SJSA1 (cell line): ENCODE measurements at regions not wholly inside any gene's neighbourhood (a gene's known extent, or its start where the extent isn't known, plus 50 kb on each side); places are given as distances from the start of the nearest gene placed in this dataset.

Source experiments
- DNase-seq, 2 experiments: peaks; one replicate each; pipeline ENCODE4 v3.0.0-alpha.2; 2015 to 2020; ENCODE audit warnings: low spot score in 2 of 2, low read depth in 1 of 2
- H3K27ac ChIP-seq: fragments of 250-450 bp; sonication (Bioruptor Pico); 2 replicates; pipeline ENCODE4 v1.5.1; 2020; ENCODE audit warnings: mild to moderate bottlenecking, moderate library complexity
- H3K27me3 ChIP-seq: fragments of 250-450 bp; sonication (Bioruptor Pico); replicated peaks from 2 replicates; pipeline ENCODE4 v1.5.1; 2020; ENCODE audit warnings: mild to moderate bottlenecking, moderate library complexity
- H3K36me3 ChIP-seq: fragments of 250-450 bp; sonication (Bioruptor Pico); 2 replicates; pipeline ENCODE4 v1.5.1; 2020; ENCODE audit warnings: mild to moderate bottlenecking
- H3K4me1 ChIP-seq: fragments of 250-450 bp; sonication (Bioruptor Pico); replicated peaks from 2 replicates; pipeline ENCODE4 v1.6.1; 2021; ENCODE audit warnings: mild to moderate bottlenecking
- H3K4me3 ChIP-seq: fragments of 250-450 bp; sonication (Bioruptor Pico); 2 replicates; pipeline ENCODE4 v1.5.1; 2020; ENCODE audit warnings: mild to moderate bottlenecking
- H3K9me3 ChIP-seq: fragments of 250-450 bp; sonication (Bioruptor Pico); replicated peaks from 2 replicates; pipeline ENCODE4 v1.5.1; 2020; ENCODE audit warnings: mild to moderate bottlenecking

DNA sequence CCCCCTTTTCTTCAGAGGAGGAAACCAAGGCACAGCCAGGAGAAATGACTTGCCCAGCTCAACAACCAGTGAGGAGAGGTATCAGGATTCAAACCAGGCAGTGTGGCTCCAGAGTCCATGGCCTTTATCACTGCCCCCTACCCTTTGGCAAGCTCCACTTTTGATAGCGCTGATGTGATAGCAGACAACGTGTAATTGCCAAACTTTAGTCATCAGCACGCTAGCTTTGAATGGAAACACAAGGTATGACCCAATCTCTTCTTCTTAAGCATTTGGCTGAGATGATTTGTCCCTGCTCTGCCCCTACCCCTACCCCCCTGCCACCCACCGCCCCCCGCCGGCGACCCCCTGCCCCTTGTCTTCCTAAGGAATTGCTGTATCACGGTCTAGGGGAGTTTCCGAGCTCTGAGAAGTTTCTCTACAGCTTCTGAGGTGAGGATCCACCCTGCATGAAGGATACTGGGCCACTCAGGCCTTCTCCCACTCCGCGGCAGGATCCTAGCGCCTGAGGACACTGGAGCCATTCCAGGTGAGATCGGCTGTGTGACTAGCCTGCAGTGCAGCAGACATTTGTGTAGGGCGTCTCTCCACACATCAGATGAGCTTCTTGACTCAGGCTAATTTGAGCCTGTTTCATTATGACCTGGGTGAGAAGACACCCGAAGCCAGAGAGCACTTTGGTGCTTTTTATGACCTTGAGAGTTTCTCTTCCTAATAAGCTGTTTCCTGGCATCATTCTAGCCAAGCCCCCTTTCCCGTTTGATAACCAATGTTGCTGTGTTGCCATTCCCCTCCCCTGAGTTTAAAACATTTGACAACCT, 75.1 kb upstream of the MAP4K4 start:
- Histone ChIP-seq H3K4me3 (no peak overlapping the region), H3K27ac (no peak overlapping the region), H3K27me3 (no peaks in the 10 kb centered on the region), H3K4me1 (peaks cover under 1% of the 10 kb centered on the region), H3K36me3 (no peaks in the 10 kb centered on the region), H3K9me3 (no peaks in the 10 kb centered on the region)
- no peak for DNase-seq

GRCh38 chr2:101619191-101619591, 78.3 kb upstream of the MAP4K4 start:
- no peak overlapping the region for H3K27ac ChIP-seq
- DNase-seq: no peak
- no peak overlapping the region for H3K4me3 ChIP-seq
- peaks cover 4% of the 10 kb centered on the region for H3K4me1 ChIP-seq
- no peaks in the 10 kb centered on the region for H3K9me3 ChIP-seq
- H3K36me3 ChIP-seq: no peaks in the 10 kb centered on the region
- no peaks in the 10 kb centered on the region for H3K27me3 ChIP-seq

DNA sequence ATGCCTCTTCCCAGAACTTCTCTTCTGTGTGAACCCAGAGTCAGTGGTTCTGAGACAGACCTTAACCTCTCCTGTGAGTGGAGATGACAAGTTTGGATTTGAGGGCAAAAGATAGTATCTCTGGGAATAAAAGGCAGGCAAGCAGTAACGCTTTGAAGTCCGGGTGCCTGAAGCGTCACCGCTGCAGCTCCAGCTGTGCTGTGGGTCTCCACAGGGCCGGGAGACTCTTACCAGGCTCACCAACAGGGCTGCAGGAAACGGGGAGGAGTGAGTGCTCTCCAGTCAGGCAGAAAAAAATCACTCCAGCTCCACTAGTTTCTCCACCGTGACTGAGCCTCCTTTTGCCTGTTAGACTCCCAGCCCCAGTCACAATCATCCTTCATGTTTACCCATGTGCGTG, 79.7 kb upstream of the MAP4K4 start:
- no peak for DNase-seq
- no peaks in the 10 kb centered on the region for H3K36me3 ChIP-seq
- H3K27me3 ChIP-seq: no peaks in the 10 kb centered on the region
- H3K4me1 ChIP-seq: peaks cover 4% of the 10 kb centered on the region
- H3K9me3 ChIP-seq: no peaks in the 10 kb centered on the region
- H3K4me3 ChIP-seq: no peak overlapping the region
- no peak overlapping the region for H3K27ac ChIP-seq

DNA sequence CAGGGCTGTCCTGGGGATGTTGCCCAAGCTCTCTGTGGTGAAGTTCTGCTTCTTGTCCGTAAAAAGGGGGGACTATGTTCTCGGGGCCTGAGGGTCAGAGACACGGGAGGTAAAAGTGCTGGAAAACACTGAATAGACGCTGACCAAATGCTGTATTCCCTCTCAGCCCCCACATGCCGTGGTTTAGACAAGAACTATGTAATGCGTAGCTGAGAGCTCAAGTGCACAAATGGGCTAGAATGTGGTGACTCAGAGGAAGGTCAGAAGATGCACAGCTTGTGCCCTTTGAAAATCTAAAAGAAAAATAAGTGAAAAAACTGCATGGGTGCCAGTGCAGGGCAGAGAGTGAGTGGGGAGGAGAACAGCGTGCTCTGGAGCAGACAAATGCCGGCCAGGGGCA, 80.3 kb upstream of the MAP4K4 start:
- H3K27me3 ChIP-seq: no peaks in the 10 kb centered on the region
- no peak overlapping the region for H3K27ac ChIP-seq
- no peak overlapping the region for H3K4me3 ChIP-seq
- peak in 1 of 2 experiments; percentile 18 for DNase-seq
- peaks cover 4% of the 10 kb centered on the region for H3K4me1 ChIP-seq
- no peaks in the 10 kb centered on the region for H3K36me3 ChIP-seq
- H3K9me3 ChIP-seq: no peaks in the 10 kb centered on the region

GRCh38 chr2:101614127-101614759, 83.3 kb upstream of the MAP4K4 start:
- no peaks in the 10 kb centered on the region for H3K27me3 ChIP-seq
- H3K27ac ChIP-seq: no peak overlapping the region
- no peak for DNase-seq
- peaks cover 4% of the 10 kb centered on the region for H3K4me1 ChIP-seq
- H3K36me3 ChIP-seq: no peaks in the 10 kb centered on the region
- no peaks in the 10 kb centered on the region for H3K9me3 ChIP-seq
- no peak overlapping the region for H3K4me3 ChIP-seq

DNA sequence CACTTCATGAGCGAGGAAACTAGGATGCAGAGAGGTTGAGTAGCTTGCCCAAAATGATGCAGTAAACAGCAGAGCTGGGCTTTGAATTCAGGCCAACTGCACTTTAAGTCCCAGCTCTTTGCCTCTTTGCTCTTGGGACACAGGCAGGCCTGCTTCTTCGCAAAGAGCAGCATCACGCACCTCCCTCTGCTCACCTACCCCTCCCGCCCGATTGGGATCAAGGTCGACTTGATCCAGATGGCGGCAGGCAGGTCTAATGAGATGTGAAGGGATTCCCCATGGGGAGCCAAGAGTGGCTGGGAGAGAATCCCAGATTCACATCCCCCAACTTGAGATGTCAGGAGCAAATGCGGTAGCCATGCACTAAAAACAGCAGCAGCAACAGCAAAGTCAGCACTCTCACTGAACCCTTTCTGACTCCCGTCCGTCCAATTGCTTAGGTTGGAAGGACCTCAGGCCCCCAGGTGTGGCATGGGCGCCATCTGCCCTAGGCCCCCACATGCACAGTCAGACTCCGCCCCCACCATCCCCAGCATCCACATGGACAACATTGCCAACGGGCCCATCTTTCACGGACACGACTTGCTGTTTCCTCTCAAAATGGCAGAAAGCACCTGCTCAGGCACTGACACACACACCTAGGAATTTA, 84.3 kb upstream of the MAP4K4 start:
- peaks cover 4% of the 10 kb centered on the region for H3K4me1 ChIP-seq
- no peak for DNase-seq
- H3K27me3 ChIP-seq: no peaks in the 10 kb centered on the region
- H3K4me3 ChIP-seq: no peak overlapping the region
- no peaks in the 10 kb centered on the region for H3K9me3 ChIP-seq
- H3K36me3 ChIP-seq: no peaks in the 10 kb centered on the region
- H3K27ac ChIP-seq: no peak overlapping the region

DNA sequence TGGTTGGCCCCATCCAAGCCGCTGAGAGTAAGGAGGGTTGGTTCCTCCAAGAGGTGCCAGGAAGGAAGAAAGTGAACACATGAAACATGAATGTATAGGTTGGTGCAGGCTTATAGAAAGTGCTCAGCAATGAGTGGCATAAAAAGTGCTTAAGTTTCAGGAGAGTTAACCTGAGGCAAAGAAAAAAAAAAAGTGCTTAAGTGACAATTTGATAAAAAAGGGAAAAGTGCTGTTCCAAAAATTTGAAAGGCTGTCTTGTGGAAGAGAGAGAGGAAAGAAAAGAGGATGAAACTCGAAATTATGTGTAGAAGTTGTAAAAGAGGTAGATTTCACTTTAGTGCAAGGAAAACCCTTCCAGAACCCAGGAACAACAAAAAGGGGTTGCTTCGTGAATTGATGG, 85.5 kb upstream of the MAP4K4 start:
- no peaks in the 10 kb centered on the region; the same call in 1 of the 2 replicates for H3K4me1 ChIP-seq
- no peaks in the 10 kb centered on the region for H3K27me3 ChIP-seq
- no peak overlapping the region for H3K4me3 ChIP-seq
- no peaks in the 10 kb centered on the region for H3K9me3 ChIP-seq
- no peak overlapping the region for H3K27ac ChIP-seq
- no peaks in the 10 kb centered on the region for H3K36me3 ChIP-seq
- DNase-seq: no peak

GRCh38 chr2:101610750-101611315, 86.7 kb upstream of the MAP4K4 start:
- DNase-seq: no peak
- H3K4me3 ChIP-seq: no peak overlapping the region
- H3K27me3 ChIP-seq: no peaks in the 10 kb centered on the region
- no peaks in the 10 kb centered on the region for H3K36me3 ChIP-seq
- no peak overlapping the region for H3K27ac ChIP-seq
- H3K4me1 ChIP-seq: no peaks in the 10 kb centered on the region
- H3K9me3 ChIP-seq: no peaks in the 10 kb centered on the region

DNA sequence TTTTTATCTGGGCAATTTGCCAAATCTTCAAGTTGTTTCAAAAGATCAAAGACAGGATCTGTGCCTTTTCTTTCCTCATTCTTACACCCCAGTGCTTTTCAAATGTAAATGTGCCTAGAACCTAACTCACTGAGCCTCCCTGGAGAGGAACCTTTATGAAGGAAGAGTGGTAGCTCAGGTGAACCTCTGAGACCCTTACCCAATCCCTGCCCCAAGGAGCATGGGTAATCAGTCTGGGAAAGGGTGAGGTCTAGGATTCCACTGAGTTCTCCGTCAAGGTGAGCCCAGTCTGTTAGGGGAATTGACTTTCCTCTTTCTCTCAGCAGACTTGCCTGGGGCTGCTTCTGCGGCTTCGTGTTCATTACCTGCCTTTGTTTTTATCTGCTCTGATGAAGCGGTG, 88.1 kb upstream of the MAP4K4 start:
- DNase-seq: no peak
- no peak overlapping the region for H3K4me3 ChIP-seq
- no peaks in the 10 kb centered on the region; the same call in 1 of the 2 replicates for H3K27me3 ChIP-seq
- no peaks in the 10 kb centered on the region for H3K9me3 ChIP-seq
- H3K36me3 ChIP-seq: no peaks in the 10 kb centered on the region
- no peak overlapping the region for H3K27ac ChIP-seq
- no peaks in the 10 kb centered on the region for H3K4me1 ChIP-seq

GRCh38 chr2:101608408-101609310, 88.8 kb upstream of the MAP4K4 start:
- H3K4me1 ChIP-seq: no peaks in the 10 kb centered on the region
- H3K4me3 ChIP-seq: no peak overlapping the region
- H3K9me3 ChIP-seq: no peaks in the 10 kb centered on the region
- no peaks in the 10 kb centered on the region; the same call in 1 of the 2 replicates for H3K27me3 ChIP-seq
- no peak for DNase-seq
- no peak overlapping the region for H3K27ac ChIP-seq
- H3K36me3 ChIP-seq: no peaks in the 10 kb centered on the region

GRCh38 chr2:101597347-101597944, 100.1 kb upstream of the MAP4K4 start:
- no peaks in the 10 kb centered on the region for H3K9me3 ChIP-seq
- no peak overlapping the region for H3K4me3 ChIP-seq
- H3K27me3 ChIP-seq: no peaks in the 10 kb centered on the region
- no peaks in the 10 kb centered on the region for H3K4me1 ChIP-seq
- H3K27ac ChIP-seq: no peak overlapping the region
- H3K36me3 ChIP-seq: no peaks in the 10 kb centered on the region
- no peak for DNase-seq

DNA sequence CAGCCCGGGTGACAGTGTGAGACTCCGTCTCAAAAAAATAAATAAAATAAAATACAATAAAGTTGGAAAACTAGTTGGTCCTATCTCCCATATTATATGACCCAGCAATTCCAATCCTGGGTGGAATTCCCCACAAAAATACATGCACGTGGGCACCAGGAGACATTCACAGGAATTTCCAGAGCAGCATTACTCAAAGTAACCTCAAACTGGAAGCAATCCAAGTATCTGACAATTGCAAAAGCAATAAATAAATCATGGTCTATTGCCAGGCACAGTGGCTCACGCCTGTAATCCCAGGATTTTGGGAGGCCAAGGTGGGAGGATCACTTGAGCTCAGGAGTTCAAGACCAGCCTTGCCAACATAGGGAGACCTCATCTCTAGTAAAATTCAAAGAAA, 101.2 kb upstream of the MAP4K4 start:
- no peak for DNase-seq
- H3K36me3 ChIP-seq: no peaks in the 10 kb centered on the region
- no peak overlapping the region for H3K4me3 ChIP-seq
- no peaks in the 10 kb centered on the region for H3K9me3 ChIP-seq
- H3K27ac ChIP-seq: no peak overlapping the region
- no peaks in the 10 kb centered on the region for H3K4me1 ChIP-seq
- H3K27me3 ChIP-seq: no peaks in the 10 kb centered on the region

GRCh38 chr2:101587251-101587650, 110.3 kb upstream of the MAP4K4 start:
- Histone ChIP-seq H3K36me3 (no peaks in the 10 kb centered on the region), H3K4me3 (no peak overlapping the region), H3K27ac (no peak overlapping the region), H3K27me3 (no peaks in the 10 kb centered on the region; the same call in 1 of the 2 replicates), H3K9me3 (no peaks in the 10 kb centered on the region; the same call in 1 of the 2 replicates), H3K4me1 (no peaks in the 10 kb centered on the region)
- DNase-seq: no peak
